Spleen (tissue), 7 donors: ENCODE measurements at regions not wholly inside any gene's neighbourhood (a gene's known extent, or its start where the extent isn't known, plus 50 kb on each side); places are given as distances from the start of the nearest gene placed in this dataset.

Source experiments
- POLR2A ChIP-seq, 3 donors: fragments of 450-650 bp; IDR thresholded peaks; one replicate each; pipeline ENCODE4 v1.5.1; 2017; ENCODE audit warnings: antibody characterized with exemption in 3 of 3, mild to moderate bottlenecking in 1 of 3
- POLR2AphosphoS5 ChIP-seq, 3 donors: sonication (generic); formaldehyde crosslinking; IDR thresholded peaks; one replicate each; pipeline ENCODE4 v1.5.1; 2017; ENCODE audit warnings: antibody characterized with exemption in 3 of 3
- TF ChIP-seq, protein P1 (sequence below), 11 experiments: fragments of 200-600 bp in 7 of 11; fragments of 450-650 bp in 4 of 11; sonication (generic) in 4 of 11; IDR thresholded peaks in 8 of 11; conservative IDR thresholded peaks in 3 of 11; 1 replicate in 7 of 11; 2 replicates in 4 of 11; pipeline versions ENCODE4 v1.4.0 to v1.8.0; 2016 to 2021; ENCODE audit warnings: antibody characterized with exemption in 11 of 11, inconsistent platforms in 4 of 11, mild to moderate bottlenecking in 1 of 11
- donor health status: DM: no; HTN: no; CAD: no; lungs with moderate emphysema.
- donor health status: DM: no; HTN: no; CAD: no.
- donor health status: DM: no; HTN: no; CAD: no.

DNA sequence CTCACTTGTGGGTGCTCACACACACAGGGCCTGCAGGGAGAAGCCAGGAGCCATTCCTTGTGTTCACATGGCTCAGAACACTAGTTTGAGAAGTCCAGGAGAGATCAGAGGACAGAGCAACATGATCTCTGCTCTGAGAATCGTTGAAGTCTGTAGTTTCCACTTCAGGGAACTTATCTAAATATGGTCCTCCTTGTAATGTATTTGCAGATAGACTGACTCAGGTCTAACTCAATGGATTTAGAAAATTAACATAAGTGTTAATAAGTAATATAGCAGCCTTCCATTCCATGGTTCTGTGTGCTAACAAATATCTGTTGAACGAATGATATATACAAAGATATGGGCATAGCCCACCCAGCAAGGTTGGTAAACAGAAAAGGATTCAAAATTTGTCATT lies 119.8 kb upstream of the STARD13 start:
- TF ChIP-seq, protein P1, sequence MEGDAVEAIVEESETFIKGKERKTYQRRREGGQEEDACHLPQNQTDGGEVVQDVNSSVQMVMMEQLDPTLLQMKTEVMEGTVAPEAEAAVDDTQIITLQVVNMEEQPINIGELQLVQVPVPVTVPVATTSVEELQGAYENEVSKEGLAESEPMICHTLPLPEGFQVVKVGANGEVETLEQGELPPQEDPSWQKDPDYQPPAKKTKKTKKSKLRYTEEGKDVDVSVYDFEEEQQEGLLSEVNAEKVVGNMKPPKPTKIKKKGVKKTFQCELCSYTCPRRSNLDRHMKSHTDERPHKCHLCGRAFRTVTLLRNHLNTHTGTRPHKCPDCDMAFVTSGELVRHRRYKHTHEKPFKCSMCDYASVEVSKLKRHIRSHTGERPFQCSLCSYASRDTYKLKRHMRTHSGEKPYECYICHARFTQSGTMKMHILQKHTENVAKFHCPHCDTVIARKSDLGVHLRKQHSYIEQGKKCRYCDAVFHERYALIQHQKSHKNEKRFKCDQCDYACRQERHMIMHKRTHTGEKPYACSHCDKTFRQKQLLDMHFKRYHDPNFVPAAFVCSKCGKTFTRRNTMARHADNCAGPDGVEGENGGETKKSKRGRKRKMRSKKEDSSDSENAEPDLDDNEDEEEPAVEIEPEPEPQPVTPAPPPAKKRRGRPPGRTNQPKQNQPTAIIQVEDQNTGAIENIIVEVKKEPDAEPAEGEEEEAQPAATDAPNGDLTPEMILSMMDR (IDR thresholded peaks at IDR 0.05 in 8 of 11, conservative IDR thresholded peaks at IDR 0.05 in 3 of 11) = no peak
- TF ChIP-seq POLR2AphosphoS5 (IDR thresholded peaks at IDR 0.05) (no peak), POLR2A (IDR thresholded peaks at IDR 0.05) (no peak)
